HUDEP-2 (cell line): ENCODE measurements at regions not wholly inside any gene's neighbourhood (a gene's known extent, or its start where the extent isn't known, plus 50 kb on each side); places are given as distances from the start of the nearest gene placed in this dataset.
"Not testable (repeated sequence)": the region's sequence is repeated elsewhere in the genome, so short reads cannot be mapped to it uniquely, and the experiment has no call there.

Experiments used
- DNase-seq, 76 experiments: peaks; one replicate each; lab custom pipeline; 2025; ENCODE audit not compliant: unreplicated experiment in 76 of 76; lab: John Stamatoyannopoulos, UW

DNA sequence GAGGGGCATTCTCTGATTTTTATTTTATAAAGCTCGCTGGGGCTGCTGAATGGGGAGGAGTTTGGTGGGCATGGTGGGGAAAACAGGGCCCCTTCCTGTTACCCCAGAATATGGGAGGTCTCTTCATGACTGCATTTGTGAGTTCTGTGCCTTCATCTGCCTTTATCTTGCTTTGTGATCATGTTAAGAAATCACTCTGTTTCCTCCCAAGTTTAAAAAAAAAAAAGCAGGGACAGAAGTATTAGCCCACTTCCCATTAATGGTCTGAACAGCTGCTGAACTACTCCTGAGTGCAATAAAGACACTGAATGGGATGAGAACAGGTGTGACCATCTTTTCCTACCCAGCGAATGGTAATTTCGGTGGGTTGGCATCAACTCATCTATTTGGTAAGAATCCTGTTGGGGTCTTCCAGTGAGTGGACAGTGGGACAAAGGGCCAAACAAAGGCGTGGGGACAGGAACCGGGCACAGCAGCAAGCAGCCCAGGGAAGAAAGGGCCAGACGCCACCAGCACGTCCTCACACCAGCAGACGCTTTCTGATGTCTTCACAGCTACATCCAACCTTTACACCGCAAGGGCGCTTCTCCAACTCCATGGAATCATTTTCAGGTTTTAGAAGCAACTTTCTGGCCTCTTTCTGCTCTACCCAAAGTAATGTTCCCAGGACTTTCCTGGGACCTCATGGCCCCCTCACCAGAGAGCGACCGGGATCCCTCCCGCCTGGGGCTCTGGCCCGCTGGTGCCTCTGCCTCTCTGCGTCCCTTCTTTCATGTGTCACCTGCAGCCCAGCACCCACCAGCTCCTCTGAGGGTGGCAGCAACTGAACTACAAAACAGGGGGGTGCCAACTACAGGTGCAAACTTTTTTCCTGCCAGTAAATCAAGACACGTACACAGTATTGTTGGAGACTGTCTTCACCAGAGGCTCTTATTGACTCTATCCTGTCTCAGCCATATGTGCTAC is 160.2 kb downstream of the ADSS2 start:
- DNase-seq: no peak

DNA sequence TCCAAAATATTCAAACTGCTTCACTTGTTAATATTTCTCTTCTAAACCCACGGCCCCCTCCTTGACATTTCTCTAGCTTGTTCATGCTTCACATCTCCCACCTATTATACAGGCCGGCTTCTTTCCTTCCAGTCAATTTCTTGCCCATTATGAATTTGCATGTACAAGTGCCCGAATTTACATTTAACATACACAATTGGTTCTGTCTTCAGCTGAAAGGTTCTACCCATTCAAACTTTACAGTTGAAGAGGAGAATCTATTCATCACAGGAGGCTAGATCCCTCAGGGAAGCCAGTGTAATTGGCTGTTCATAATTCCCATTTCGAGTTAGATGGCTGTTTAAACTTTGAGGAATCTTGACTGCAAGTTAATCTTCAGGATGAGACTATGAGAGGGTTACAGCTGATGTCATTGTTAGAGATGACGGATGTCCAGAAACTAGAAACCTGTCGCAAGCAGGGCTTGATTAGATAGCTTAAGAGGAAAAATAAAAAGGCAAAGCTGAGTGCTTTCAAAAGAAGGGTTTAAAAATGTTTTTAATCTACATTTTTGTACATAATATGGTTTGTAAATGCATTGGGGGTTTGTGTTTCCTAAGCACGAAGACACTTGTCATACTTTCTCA is 157.0 kb downstream of the ADSS2 start:
- no peak for DNase-seq

DNA sequence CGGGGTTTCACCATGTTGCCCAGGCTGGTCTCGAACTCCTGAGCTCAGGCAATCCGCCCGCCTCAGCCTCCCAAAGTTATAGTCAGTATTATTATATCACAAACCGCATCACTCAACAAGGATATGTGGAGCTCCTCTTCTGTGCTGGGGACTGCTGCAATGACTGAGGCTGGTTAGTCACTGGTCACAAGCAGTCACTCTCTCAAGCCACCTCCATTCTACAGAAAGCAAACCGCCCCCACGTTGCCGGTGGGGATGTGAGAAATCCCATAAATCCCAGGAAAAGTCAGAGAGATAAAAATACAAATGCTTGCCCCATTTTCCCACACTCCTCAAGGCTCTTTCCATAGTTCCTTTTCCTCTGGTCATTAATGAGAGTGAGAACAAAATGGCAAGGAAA is 155.7 kb downstream of the ADSS2 start:
- DNase-seq: no peak

GRCh38 chr1:244296447-244296846 is 155.3 kb downstream of the ADSS2 start:
- DNase-seq: no peak

DNA sequence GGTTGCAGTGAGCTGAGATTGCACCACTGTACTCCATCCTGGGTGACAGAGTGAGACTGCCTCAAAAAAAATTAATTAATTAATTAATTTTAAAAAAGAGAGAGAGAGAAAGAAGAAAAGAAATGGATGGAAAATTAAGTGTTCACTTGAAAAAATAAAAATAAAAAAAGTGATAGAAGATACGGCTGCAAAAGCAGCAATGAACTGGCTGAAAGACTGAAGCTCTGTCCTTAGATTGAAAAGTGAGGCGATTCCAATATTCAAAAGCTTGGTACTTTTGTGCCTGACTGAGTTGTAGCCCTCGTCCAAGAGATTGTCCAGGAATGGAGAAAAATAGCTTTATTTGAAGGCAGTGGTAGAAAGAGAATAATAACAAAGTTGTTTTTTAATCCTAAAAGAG is 154.6 kb downstream of the ADSS2 start:
- no peak for DNase-seq

GRCh38 chr1:244297616-244298015 is 154.1 kb downstream of the ADSS2 start:
- no peak for DNase-seq

- not testable (repeated sequence) for DNase-seq
These were observed 151.7 kb downstream of the ADSS2 start for GRCh38 chr1:244300029-244300375.

DNA sequence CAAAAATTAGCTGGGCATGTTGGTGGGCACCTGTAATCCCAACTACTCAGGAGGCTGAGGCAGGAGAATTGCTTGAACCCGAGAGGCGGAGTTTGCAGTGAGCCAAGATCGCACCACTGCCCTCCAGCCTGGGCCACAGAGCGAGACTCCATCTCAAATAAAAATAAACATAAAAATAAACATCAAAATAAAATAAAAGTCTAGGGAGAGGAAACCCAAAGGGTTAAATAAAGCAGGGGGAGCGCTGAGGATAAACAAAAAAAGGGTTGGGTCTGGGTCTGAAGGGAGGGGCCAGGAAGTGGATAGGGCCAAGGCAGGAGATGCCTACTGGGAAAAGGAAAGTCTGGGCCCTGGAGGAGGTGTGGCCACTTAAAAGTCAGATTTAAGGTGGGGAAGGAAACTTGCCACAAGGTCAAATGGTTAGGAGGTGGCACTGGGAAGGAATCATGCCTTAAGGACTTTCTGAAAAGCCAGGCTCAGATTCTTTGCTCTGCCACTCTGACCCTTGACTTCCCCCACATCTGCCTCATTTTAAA is 150.0 kb downstream of the ADSS2 start:
- no peak for DNase-seq

DNA sequence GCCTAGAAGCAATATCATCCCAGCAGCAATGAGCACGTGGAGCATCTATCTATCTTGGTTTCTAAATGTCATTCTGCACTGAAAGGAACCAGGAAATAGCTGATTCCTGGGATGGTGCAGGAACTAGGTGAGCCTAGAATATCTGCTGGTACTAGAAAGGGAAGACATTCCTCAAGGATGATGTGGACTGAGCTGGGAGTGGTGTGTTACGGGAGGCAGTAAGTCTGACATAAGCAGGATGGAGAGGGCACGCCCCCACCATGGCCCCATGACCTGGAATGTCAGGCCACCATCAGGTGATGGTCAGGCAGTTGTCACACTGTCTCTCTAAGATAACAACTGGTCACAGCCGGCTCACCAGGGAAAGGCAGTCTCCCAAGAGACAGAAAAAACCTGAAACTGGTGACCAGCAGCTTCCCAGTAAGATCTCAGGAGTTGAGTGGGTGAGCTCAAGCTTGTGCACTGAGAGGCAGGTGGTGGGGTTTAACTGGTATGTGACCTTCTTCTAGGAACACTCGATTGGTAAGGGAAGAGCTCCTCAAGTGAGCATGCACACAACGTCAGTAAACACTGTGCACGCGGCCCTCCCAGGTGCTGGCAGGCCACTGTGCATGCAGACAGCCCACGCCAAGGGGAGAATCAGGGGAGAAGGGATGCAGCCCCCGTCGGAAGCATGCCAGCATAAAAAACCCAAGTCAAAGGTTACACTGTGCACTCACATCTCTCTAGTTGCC is 148.7 kb downstream of the ADSS2 start:
- DNase-seq: no peak

DNA sequence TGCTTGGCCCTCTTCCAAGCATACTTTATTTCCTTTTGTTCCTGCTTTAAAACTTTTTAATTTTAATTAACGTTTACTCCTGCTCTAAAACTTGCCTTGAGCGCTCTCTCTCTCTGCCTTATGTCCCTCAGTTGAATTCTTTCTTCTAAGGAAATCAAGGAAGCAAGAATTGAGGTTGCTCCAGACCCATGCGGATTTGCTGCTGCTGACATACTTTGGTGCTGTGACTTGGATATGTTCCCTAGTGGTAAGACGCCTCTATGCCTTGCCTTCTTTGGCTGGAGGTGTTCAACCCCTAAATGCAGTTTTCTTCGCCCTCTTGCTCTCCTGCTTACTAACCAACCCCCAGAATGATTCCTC is 148.1 kb downstream of the ADSS2 start:
- DNase-seq: no peak

GRCh38 chr1:244304156-244304555 is 147.6 kb downstream of the ADSS2 start:
- DNase-seq: no peak

DNA sequence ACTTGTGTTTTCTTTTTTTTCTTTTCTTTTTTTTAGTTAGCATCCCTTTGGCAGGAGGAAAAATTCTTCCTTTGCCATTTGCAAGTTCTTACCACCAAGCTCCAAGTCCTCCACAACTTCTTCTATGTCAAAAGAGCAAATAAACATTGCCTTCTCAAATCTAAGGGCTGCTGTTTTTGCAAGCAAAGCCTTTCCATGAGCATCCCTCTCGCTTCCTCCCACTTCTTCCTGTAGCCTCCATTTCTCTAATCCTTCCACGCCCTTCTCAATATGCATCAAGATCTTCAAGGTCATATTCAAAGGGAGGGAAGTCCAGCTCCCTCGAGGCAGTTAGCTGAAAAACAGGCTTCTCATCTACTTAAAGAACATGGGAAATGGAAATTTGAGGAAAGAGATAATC is 147.1 kb downstream of the ADSS2 start:
- no peak for DNase-seq

- DNase-seq: no peak
These were observed 145.8 kb downstream of the ADSS2 start for GRCh38 chr1:244305776-244306341.

DNA sequence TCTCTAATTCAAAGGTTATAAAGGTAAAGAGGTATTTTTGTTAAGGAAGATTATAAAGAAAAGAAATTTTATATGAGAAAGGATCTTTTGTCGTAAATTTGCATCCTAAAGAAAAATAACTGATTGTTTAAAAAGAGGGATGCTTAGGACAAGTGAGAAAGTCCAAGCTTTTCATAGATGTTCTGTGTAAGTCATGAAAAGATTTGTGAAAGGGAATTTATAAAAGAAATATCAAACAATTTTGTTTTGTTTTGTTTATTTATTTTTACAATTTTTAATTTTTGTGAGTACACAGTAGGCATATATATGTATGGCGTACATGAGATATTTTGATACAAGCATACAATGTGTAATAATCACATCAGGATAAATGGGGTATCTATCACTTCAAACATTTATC is 145.2 kb downstream of the ADSS2 start:
- no peak for DNase-seq

- not testable (repeated sequence) for DNase-seq
These were observed 142.5 kb downstream of the ADSS2 start for GRCh38 chr1:244309191-244309590.

- DNase-seq: no peak
These were observed 139.8 kb downstream of the ADSS2 start for GRCh38 chr1:244311784-244312532.

DNA sequence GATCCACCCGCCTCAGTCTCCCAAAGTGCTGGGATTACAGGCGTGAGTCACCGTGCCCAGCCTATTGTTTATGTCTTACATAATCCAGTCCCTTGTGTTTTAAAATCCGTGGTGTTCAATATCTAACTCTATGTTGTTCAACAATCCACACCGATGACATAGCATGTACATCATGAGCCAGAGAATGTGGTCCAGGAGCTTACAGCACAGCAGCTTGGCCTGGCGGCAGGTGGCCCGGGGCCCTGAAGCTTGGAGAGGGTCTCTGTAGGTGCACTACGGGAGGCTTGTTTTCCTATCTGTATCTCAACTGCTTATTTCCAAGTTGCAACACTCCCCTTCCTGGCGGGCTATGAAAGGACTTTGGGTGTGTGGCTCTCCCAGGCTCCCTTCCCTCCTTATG is 138.4 kb downstream of the ADSS2 start:
- no peak for DNase-seq

DNA sequence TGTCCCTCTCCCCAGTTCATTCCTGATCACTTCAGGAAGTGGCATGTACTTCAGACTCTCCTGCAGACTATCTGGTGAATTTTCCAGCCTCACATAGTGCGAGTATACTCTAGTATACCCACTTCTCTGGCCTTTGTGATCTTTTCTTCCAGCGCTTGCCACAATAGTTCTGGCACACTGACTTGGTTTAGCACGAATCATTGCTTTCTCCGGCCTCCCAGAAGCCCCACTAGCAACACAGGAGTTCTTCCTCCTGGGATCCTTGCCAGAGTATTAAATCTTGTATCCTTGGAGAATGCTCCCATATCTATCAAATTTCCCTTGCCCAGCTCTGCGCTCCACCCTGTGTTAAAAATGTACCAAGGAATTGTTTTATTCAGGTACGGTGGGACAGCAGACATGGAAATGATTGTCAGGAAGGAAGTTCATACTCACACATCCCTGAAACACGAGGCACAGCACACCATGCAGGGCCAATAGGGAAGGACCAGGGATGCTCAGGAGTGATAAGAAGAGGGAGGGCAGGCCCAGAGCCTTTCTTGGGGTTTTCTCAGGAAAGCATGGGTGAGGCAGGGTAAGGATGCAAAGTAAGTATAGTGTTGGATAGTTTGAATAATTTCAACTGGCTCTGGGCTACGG is 136.7 kb downstream of the ADSS2 start:
- no peak for DNase-seq

- no peak for DNase-seq
These were observed 135.7 kb downstream of the ADSS2 start for GRCh38 chr1:244315996-244316395.

GRCh38 chr1:244316407-244316806 is 135.3 kb downstream of the ADSS2 start:
- DNase-seq: no peak
